ENCODE measurements at regions not wholly inside any gene's neighbourhood (a gene's known extent, or its start where the extent isn't known, plus 50 kb on each side); places are given as distances from the start of the nearest gene placed in this dataset.
A peak's percentile ranks its signal among the peaks of the same experiment; 100 is the strongest.
"Not testable (repeated sequence)": the region's sequence is repeated elsewhere in the genome, so short reads cannot be mapped to it uniquely, and the experiment has no call there.

DNA sequence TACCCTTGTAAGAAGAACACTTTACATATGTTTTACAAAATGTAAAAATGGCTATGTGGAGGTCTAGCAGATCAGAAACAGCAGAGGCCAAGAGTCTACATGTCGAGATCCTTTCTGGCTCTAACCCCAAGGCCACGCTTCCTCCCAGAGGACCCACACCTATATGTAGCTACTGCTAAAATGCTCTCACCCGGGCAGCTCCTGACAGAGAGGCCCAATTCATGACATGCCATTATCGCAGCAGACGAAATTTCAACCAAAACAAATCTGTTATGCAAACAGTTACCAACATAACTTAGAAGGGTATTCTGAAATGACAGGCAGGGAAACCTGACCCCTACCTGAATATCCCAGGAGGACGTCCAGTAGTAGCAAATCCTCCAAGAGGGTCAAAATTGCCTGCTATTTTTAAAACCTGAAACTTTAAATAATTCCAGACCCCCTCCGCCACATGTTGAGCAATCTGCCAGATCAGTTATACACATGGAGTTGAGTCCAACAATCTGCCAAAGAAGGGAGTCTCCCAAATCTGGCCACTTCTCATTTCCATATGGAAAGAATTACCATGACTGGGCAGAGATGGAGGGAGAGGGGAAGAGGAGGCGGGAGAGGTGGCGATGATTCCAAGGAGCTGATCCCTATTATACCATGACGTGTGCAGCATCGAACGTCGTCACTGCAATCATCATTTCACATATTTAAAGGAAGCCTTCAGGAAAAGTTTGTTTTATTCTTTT is 192.9 kb upstream of the TBL1X start:
- DNase-seq = no peak

DNA sequence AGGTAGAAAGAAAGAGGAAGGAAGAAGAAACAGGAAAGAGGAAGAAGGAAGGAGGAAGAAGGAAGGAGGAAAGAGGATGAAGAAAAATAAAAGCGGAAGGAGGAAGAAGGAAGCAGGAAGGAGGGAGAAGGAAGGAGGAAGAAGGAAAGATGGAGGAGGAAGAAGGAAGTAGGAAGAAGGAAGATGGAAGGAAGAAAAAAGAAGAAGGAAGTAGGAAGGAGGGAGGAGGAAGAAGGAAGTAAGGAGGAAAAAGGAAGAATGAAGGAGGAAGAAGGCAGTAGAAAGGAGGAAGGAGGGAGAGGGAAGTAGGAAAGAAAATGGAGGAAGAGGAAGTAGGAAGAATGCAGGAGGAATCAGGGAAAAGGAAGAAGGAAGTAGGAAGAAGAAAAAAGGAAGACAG is 191.1 kb upstream of the TBL1X start:
- DNase-seq = no peak

DNA sequence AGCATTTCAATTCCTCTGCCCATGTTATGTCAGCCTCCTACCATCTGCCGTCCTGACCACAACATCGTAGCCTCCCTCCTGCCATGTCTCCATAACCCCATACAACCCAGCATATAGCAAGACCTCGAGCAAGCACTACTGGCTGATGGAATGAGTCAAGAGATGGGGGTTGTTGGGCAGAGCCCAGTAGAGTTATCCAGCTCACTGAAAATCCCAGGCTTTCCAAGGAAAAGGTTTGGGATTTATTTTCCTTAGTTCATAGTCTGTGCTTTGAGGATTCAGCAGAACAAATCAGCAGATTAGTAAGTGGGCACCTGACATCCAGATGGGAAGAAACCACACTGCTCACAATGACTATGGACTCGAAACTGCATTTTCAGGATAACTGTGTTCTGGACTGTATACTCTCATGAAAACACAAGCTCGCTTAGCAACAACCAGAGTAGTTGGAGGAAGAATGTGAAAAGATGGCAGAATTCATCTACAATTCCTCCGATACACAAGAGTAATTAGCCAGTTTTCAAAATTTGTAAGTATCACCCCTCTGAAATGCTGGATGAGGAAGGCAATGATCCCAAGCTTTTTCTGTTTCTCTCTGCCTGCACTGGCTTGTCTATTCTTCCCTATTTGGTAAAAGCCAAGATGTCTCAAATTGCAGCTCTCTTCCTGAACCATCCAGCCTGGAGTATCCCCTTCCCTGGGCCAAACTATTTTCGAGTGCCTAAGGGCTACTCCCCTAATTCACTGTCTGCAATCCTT is 186.2 kb upstream of the TBL1X start:
- no peak for DNase-seq

DNA sequence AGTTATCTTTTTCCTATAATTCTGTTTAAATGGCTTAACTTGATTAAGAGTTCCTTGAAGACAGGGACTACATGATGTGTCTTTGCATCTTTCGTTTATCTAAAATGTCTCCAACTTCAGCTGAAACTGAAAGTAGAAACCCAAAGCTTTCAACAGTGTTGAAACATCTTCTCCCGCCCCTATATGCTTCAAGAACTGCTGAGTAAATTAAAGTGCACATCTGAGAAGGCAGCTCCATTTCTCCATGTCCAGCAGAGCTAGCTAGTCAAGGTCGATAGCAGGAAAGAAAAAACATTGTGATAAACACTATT is 185.7 kb upstream of the TBL1X start:
- peak; percentile 1 for DNase-seq

DNA sequence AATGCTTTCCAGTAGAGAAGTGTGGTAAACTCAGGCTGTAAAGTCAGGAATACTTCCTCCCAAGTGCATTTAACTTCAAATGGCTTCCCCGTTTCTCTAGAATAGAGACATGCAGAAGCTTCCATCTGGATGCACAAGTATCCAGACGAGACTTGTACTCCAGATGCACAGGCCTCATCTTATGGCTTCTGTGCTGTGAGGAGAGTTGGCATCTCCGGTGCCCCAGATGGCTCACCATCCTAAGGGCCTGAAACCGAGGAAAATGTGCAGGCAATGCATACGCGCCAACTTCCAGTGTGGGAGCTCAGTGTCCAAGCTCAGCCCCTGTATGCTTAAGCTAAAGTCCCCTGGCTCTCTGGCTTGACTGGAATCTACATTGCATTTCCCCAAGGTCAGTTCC is 184.0 kb upstream of the TBL1X start:
- DNase-seq = no peak

- DNase-seq = no peak
Measured at GRCh38 chrX:9282325-9282724, 182.5 kb upstream of the TBL1X start.

GRCh38 chrX:9285342-9285771 is 179.5 kb upstream of the TBL1X start:
- DNase-seq = no peak

- no peak for DNase-seq
Measured at GRCh38 chrX:9286234-9286633, 178.6 kb upstream of the TBL1X start.

GRCh38 chrX:9291629-9292028 is 173.2 kb upstream of the TBL1X start:
- DNase-seq = no peak

DNA sequence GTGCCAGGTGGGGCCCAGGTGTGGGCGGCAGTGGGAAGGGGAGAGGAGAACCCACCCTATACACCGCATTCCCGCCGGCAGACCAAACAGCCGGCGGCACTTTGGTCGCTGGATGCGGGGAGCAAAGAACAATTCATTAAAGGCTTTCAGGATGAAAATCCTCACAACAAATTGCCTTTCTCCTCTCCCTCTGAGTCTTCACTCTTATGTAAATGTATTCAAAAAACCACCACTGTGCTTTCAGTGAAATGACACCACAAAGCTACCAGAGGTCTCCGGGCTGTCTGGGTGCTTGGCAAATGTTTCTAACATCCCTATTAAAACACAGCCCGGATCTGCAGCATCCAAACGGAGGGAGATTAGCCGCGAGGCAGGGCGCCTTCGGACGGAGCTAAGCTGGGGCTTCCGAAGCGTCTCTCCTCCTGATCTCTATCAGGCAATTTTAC is 171.8 kb upstream of the TBL1X start:
- DNase-seq = no peak

DNA sequence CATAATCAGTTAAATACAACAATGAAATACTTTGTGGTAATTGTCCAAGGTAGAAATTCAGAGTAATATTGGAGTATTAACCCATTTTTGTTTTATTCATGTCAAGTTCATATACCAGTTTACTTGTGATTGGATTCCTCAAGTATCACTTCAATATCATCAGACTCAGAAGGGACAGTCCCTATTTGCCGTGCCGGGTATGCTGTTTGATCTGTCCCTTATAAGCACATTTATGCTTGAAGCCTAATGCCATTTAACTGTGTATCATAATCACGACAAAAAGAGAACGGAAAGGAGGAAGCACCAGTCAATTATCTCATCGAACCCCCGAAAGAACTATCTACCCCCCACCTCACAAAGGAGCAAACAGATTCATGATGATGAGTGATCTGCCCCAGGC is 171.0 kb upstream of the TBL1X start:
- DNase-seq = no peak

DNA sequence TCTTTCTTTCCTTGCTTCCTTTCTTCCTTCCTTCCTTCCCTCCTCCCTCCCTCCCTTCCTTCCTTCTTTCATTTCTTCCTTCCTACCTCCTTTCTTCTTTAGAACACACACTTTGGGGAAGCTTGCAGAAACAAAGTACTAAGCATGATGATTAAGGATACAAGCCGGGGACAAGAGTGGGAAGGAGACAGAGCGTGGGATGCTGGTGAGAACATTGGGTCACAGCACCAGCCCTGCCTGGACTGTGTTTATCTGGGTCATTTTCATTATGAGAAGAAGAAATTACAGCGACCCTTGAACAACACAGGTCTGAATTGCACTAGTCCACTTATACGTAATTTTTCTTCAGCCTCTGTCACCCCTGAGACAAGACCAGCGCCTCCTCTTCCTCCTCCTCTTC is 169.3 kb upstream of the TBL1X start:
- no peak for DNase-seq

DNA sequence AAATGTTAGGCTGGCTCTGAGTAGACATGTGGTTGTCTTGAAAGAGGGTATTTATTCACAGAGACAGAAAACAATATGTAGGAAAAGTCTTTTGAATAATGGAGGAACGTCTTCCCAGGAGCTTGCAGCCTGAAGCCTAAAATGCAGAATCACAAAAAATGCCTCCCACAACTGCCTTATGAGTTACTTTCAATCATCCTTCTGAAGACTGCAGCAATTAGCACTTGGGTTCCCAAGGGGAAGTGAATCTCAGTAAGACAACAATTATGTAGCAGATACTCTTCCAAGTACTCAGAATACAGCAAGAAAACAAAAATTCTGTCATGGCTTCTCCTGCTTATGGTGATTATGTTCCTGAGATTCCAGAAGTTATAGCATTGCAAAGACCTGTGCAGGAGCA is 166.6 kb upstream of the TBL1X start:
- DNase-seq = no peak

- DNase-seq = not testable (repeated sequence)
Measured at GRCh38 chrX:9299681-9300080, 165.2 kb upstream of the TBL1X start.

DNA sequence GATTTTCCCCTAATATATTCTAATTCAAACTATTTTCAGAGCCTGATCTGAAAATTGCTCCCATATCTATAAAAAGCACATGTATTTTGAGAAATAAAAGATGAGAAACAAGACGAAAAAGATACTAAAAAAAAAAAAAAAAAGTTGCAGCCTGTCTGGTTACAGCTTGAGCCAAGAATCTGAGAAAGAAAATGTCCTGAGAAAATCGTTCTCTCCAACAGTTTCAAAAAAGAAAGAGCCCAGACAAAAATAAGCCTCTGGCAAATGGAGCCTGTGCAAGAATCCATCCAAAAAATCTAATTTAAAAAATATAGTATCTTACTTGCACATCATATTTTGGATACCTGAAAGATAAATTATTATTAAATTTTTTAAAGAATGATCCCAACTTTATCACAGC is 163.0 kb upstream of the TBL1X start:
- no peak for DNase-seq

DNA sequence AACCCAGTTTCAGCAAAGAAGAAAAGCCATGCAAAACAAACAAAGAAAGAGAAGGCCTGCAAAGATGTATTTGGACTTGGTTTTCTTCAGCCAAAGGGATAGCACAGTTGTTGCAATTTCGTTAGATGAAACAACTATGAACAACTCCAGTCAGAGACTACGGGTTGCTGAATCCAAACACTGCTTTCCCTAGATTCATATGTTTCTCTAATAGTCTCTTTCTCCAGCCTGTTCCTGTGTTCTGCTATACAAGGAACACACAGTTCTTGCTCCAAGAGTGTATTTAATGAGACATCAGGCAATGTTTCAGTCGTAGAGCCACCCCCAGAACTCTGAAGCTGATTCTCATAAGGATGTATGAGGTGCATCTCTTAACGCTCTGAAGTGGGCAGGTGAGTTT is 162.5 kb upstream of the TBL1X start:
- DNase-seq = no peak

DNA sequence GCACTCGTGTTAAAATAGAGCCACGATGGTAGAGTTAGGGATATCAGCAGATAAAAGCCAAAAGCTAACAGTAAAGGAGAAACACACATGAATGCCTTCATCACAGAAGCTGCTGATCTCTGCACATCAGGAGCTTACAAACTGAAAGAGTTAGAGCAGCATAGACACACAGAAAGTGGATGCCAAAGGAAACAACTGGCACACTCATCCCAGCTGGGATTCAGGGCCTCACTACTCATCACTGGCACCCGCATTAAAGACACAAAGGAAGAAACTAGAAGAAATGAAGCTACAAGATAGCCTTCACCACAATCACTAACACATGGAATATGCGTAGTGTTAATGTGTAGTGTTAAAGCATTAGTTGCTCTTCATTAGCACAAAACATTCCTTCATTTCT is 156.4 kb upstream of the TBL1X start:
- DNase-seq = no peak

DNA sequence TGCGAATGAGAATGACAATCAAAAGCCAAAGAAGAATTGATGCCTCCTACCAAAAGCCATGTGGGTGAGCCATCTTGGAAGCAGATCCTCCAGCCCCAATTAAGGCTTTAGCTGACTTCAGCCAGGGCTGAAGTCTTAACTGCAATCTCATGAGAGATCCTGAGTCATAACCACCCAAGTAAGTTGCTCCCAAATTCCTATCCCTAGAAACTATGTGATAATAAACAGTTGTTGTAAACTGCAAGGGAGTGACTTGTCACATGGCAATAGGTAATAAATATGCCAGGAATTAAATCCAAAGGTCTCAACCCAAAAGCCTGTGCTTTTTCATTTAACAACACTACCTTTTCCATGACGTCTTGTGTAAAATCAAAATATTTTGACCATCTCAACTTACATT is 154.2 kb upstream of the TBL1X start:
- peak; percentile 64 for DNase-seq

- DNase-seq = no peak
Measured at GRCh38 chrX:9311421-9312160, 153.3 kb upstream of the TBL1X start.

DNA sequence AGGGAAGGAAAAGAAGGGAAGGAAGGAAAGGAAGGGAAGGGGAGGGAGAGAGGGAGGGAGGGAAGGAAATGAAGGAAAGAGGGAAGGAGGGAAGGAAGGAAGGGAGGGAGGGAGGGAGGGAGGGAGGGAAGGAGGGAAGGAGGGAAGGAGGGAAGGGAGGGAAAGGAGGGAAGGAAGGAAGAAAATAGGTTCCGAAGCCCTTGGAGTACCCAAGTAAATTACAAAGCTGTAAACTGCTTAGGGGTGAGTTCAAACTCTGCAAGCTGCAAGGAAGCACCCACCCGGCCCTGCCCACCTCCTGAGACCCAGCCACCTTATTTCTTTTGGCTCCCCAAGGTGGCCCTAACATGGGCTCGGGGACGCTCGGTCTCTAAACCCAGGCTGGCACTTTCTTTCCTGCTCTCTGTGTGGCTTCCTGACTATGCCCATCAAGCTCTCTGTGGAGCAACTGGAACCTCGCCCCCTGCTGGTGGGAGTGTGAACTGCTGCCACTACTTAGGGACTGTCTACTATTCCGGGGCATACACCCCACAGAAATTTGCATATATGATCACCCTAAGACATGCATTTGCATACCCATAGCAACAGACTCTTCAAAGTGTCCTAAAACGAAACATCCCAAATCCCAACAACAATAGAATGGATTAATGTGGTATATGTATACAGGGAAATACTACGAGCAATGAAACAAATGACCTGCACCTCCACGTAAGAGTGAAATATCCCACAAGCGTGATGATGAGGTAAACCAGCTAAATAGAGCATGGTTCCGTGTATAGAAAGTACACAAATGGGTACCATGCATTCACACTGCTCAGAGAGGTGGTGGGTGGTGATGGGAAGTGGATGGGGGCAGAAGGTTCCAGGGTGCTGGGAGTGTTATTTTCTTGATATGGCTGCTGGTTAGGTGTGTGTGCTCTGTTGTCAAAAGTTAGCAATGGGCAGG is 151.7 kb upstream of the TBL1X start:
- DNase-seq = peak; percentile 6

DNA sequence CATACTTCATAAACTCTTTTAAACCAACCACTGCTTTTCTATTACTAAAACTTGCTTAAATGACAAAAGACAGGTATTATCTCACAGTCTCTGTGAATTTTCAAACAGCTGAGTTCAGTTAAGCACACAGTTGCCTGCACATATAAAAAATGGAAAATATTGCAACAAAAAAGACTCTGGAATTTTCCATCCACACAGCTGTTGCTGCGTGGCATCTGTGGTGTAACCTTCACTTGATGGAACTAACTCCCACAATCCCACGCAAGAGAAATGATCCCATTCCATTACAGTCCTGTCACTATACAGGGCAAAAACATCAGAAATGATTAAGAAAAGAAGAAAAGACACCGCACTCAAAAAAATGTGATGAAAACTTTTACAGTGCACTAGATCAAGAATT is 149.8 kb upstream of the TBL1X start:
- no peak for DNase-seq

DNA sequence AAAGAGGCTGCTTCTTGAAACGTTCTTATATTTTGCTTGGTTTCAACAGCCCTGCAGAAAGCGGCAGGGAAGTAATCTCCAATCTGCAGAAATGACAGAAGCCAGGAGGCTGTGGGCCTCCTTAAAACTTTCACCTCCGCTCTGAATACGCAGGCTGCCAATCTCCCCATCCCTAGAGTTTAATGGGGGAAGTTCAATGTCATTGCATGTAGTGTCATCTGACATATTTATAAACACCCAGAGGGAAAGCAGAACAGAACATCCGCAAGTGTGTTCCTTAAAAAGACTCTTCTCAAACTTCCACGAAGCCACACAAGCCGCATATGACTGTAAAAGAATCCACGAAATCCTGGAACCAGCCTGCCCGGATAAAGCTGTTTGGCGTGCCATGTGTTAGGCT is 148.8 kb upstream of the TBL1X start:
- no peak for DNase-seq

GRCh38 chrX:9317176-9317575 is 147.7 kb upstream of the TBL1X start:
- no peak for DNase-seq

All from EL (cell line).